ENCODE measurements at regions not wholly inside any gene's neighbourhood (a gene's known extent, or its start where the extent isn't known, plus 50 kb on each side); places are given as distances from the start of the nearest gene placed in this dataset.

DNA sequence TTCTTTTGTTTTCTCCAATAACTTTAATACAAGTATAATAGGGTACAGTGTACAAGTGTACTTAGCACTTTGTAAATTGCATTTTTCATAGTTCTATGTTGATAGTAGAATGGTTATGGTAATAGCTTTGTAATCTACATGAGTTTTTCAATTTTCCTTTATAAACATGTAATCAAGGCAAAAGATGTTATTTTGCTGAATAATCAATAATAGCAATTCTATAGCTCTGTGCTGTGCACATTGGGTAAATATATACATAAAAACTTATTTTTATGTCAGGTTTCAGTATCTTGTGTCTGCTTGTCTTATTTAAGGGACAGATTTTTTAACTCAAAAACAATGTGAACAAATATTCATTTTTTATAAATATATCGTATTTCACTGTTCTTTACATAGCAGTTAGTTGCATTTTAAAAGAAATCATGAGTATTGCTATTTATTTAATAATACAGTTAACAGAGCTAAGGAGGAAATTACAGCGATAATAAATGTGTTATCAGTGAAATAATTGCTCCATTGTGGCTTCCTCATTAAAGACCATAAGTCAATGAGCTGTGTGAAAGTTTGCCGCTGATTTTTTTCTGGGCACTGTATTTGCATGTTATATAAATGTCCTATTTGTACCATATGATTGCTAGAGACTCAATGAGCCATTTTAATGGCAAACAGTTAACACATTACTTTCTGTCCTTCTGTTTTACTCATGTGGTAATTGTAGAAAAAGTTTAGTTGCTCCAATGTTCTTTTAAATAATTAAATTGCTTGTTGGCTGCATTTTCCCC is 214.6 kb upstream of the STAC start:
- TF ChIP-seq POLR2AphosphoS5 (IDR thresholded peaks at IDR 0.05) (no peak), POLR2A (IDR thresholded peaks at IDR 0.05) (no peak)
- TF ChIP-seq, protein P1, sequence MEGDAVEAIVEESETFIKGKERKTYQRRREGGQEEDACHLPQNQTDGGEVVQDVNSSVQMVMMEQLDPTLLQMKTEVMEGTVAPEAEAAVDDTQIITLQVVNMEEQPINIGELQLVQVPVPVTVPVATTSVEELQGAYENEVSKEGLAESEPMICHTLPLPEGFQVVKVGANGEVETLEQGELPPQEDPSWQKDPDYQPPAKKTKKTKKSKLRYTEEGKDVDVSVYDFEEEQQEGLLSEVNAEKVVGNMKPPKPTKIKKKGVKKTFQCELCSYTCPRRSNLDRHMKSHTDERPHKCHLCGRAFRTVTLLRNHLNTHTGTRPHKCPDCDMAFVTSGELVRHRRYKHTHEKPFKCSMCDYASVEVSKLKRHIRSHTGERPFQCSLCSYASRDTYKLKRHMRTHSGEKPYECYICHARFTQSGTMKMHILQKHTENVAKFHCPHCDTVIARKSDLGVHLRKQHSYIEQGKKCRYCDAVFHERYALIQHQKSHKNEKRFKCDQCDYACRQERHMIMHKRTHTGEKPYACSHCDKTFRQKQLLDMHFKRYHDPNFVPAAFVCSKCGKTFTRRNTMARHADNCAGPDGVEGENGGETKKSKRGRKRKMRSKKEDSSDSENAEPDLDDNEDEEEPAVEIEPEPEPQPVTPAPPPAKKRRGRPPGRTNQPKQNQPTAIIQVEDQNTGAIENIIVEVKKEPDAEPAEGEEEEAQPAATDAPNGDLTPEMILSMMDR (IDR thresholded peaks at IDR 0.05) = no peak
